ENCODE measurements at regions not wholly inside any gene's neighbourhood (a gene's known extent, or its start where the extent isn't known, plus 50 kb on each side); places are given as distances from the start of the nearest gene placed in this dataset.

- Histone ChIP-seq H3K27me3 (ENCODE audit: control insufficient read depth, insufficient read depth, low read length) (no peaks in the 10 kb centered on the region), H3K36me3 (ENCODE audit: control insufficient read depth, insufficient read depth, low read length) (no peaks in the 10 kb centered on the region), H3K4me3 (ENCODE audit: low read depth, low read length) (no peak overlapping the region)
- TF ChIP-seq CTCF (IDR thresholded peaks at IDR 0.05; ENCODE audit: insufficient read depth, low read length, severe bottlenecking): no peak
- FAIRE-seq: no peak
- DNase-seq (ENCODE audit: low read depth): no peak
These were observed 1537.0 kb downstream of the OTOL1 start for GRCh38 chr3:163033652-163034051.

- no peak overlapping the region for H3K4me3 ChIP-seq (ENCODE audit: low read depth, low read length)
- no peak for FAIRE-seq
- no peaks in the 10 kb centered on the region for H3K36me3 ChIP-seq (ENCODE audit: control insufficient read depth, insufficient read depth, low read length)
- no peaks in the 10 kb centered on the region for H3K27me3 ChIP-seq (ENCODE audit: control insufficient read depth, insufficient read depth, low read length)
- TF ChIP-seq CTCF (IDR thresholded peaks at IDR 0.05; ENCODE audit: insufficient read depth, low read length, severe bottlenecking): no peak
- no peak for DNase-seq (ENCODE audit: low read depth)
These were observed 1543.0 kb downstream of the OTOL1 start for GRCh38 chr3:163039636-163040035.

- Histone ChIP-seq H3K27me3 (ENCODE audit: control insufficient read depth, insufficient read depth, low read length) (no peaks in the 10 kb centered on the region), H3K4me3 (ENCODE audit: low read depth, low read length) (no peak overlapping the region), H3K36me3 (ENCODE audit: control insufficient read depth, insufficient read depth, low read length) (no peaks in the 10 kb centered on the region)
- TF ChIP-seq CTCF (IDR thresholded peaks at IDR 0.05; ENCODE audit: insufficient read depth, low read length, severe bottlenecking): no peak
- no peak for DNase-seq (ENCODE audit: low read depth)
- no peak for FAIRE-seq
These were observed 1546.5 kb downstream of the OTOL1 start for GRCh38 chr3:163043074-163043473.

- Histone ChIP-seq H3K36me3 (ENCODE audit: control insufficient read depth, insufficient read depth, low read length) (no peaks in the 10 kb centered on the region), H3K4me3 (ENCODE audit: low read depth, low read length) (no peak overlapping the region), H3K27me3 (ENCODE audit: control insufficient read depth, insufficient read depth, low read length) (no peaks in the 10 kb centered on the region)
- no peak for TF ChIP-seq CTCF (IDR thresholded peaks at IDR 0.05; ENCODE audit: insufficient read depth, low read length, severe bottlenecking)
- no peak for FAIRE-seq
- DNase-seq (ENCODE audit: low read depth): no peak
These were observed 1549.3 kb downstream of the OTOL1 start for GRCh38 chr3:163045945-163046344.

- FAIRE-seq: no peak
- no peak for DNase-seq (ENCODE audit: low read depth)
These were observed 1552.3 kb downstream of the OTOL1 start for GRCh38 chr3:163048881-163049280.

More at GRCh38 chr3:163048881-163049280, 1552.3 kb downstream of the OTOL1 start:
- Histone ChIP-seq H3K27me3 (ENCODE audit: control insufficient read depth, insufficient read depth, low read length) (no peaks in the 10 kb centered on the region), H3K4me3 (ENCODE audit: low read depth, low read length) (no peak overlapping the region), H3K36me3 (ENCODE audit: control insufficient read depth, insufficient read depth, low read length) (no peaks in the 10 kb centered on the region)
- no peak for TF ChIP-seq CTCF (IDR thresholded peaks at IDR 0.05; ENCODE audit: insufficient read depth, low read length, severe bottlenecking)
